Colon (tissue), 2 donors: ENCODE measurements at regions not wholly inside any gene's neighbourhood (a gene's known extent, or its start where the extent isn't known, plus 50 kb on each side); places are given as distances from the start of the nearest gene placed in this dataset.

ENCODE experiments used
- FAIRE-seq: peaks from 2 replicates; lab custom pipeline; 2012; peaks lifted over from hg19 to GRCh38; lab: Jason Lieb, UNC
- donor health status: control.
- donor health status: control.

DNA sequence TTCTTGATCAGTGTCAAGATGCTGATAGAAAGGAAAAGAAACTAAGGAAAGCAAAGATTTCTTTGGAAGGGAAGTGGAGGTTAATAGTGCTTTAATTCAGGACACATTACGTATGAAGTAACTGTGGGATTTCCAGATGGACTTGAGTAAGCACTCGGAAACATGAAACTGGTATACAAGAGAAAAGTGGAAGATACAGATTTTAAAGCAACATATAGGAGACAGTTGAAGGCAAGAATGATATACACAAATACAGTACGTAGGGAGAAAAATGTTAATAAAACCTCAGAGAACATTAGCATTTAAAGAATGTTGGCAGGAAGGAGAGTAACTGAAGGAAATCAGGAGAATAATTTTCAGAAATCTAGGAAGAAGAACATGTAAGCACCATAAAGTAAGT lies 730.9 kb upstream of the ADGRL2 start:
- no peak for FAIRE-seq

- no peak for FAIRE-seq
Measured at GRCh38 chr1:81068726-81069125, 732.0 kb upstream of the ADGRL2 start.

GRCh38 chr1:81053826-81054225 lies 746.9 kb upstream of the ADGRL2 start:
- FAIRE-seq = no peak

GRCh38 chr1:81052162-81052561 lies 748.6 kb upstream of the ADGRL2 start:
- FAIRE-seq = no peak

GRCh38 chr1:81050390-81050789 lies 750.3 kb upstream of the ADGRL2 start:
- FAIRE-seq = no peak

DNA sequence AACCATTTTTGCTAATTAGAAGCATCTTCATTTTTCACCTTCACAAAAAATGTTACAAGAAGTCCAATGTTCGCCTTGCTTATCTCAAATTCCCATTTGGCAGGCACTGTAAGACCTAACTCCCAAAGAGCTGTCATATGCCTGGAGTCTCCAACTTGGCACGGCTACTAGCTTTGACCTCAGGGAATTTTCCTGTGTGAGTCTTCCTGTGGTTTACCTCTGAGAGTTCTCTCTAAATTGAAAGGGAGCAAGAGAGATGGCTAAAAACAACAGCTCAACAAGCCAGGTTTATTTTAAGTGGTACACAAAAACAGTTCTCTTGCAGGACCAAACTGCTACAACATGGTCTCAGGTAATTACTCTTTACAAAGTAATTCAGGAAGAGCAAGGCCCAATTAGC lies 756.0 kb upstream of the ADGRL2 start:
- FAIRE-seq = no peak

DNA sequence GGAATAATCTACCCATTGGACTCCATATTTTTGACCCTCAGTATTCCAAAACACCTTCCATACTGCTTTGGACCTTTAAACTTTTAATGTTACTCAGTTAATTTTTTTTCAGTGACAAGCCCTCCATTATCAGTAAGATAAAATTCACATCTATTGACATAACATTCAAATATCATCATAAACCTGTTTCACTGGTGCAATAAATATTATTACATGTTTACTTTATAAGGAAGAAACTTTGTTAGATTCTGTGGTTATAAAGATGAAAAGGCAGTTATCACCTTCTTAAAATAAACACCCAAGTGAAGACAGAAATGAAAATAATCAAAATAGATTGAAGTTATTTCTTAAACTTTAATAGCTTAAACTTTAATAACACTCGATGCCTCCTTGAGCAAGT lies 758.5 kb upstream of the ADGRL2 start:
- FAIRE-seq = no peak

- FAIRE-seq = no peak
Measured at GRCh38 chr1:81034291-81034690, 766.4 kb upstream of the ADGRL2 start.

- FAIRE-seq = no peak
Measured at GRCh38 chr1:81032973-81033425, 767.7 kb upstream of the ADGRL2 start.

GRCh38 chr1:81032374-81032773 lies 768.4 kb upstream of the ADGRL2 start:
- FAIRE-seq = no peak

- no peak for FAIRE-seq
Measured at GRCh38 chr1:81030441-81030840, 770.3 kb upstream of the ADGRL2 start.

- no peak for FAIRE-seq
Measured at GRCh38 chr1:81029266-81029665, 771.5 kb upstream of the ADGRL2 start.

DNA sequence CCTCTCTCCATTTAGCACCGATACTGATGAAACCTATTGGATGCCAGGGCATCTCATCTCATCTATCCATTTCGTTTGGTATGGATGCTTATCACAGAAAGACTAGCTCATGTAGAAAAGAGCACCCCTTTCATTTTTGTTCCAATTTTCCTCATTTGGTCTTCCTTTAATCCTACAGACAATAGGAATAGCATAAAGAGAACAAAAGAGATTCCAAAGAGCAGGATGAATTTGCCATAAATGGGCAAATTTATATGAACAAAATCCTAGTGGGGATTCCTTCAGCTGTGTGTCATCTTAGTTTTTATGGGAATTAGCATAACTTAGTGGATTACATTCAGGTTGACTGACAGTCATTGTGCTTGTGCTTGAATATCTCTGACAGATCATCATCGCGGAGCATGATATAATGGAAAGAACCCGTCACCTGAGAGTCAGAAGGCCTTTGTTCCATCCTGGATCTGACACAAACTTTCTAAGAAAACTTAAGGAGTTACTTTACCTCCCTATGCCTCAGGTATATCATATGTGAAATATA lies 777.5 kb upstream of the ADGRL2 start:
- no peak for FAIRE-seq

DNA sequence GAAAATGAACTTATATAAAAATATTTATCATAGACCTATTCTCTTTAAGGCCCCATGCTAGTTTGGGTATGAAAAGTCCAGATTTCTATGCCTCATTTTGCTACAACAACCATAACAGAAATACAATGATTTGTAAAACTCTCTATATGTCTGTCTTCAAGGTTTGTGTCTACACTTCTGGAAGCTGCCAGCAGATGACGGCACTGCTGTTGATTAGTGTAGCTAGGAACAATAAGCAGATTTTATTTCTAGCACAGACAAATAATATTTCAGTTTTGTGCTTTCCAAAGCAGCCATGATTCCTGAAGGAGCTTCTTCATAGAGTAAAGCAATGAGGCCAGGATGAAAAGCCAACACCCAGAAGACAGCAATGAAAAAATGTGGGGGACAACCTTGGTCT lies 779.6 kb upstream of the ADGRL2 start:
- FAIRE-seq = no peak

DNA sequence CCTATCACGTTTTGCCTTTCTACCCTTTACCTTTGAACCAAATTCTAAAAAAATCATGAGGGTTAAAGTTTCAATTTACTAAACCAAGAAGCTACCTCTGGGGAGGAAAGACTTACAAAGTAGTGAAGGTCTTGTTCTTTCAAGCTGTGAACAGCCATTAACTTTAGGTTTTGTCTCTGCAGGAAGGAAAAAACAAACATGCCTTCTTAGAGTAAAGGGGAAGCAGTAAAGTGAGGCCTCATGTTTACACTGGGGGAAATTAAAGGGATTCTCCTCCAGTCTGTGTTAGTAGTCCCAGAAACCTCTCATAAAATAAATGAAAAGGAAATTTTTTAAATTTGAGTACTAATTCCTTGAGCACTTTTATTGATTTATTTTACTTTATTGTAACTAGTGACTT lies 780.2 kb upstream of the ADGRL2 start:
- FAIRE-seq = no peak

GRCh38 chr1:81010126-81010525 lies 790.6 kb upstream of the ADGRL2 start:
- no peak for FAIRE-seq

GRCh38 chr1:81008293-81008692 lies 792.4 kb upstream of the ADGRL2 start:
- FAIRE-seq = no peak

DNA sequence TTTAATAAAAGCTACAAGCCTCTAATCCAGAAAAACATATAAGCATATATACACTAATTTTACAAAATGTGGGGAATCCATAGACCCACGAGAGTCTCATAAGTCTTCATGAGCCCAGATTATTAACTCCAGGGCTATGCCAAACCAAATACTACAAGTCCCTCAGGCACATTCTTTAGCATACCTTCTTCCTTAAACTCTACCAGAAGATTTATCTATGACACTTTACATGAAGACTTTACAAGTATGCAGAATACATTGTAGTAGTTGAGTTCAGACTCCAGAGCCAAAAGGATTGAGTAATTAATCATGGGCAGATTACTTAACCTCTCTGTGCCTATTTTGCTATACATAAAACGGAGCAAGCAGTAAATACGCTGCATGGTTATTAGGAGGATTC lies 793.7 kb upstream of the ADGRL2 start:
- FAIRE-seq = no peak

DNA sequence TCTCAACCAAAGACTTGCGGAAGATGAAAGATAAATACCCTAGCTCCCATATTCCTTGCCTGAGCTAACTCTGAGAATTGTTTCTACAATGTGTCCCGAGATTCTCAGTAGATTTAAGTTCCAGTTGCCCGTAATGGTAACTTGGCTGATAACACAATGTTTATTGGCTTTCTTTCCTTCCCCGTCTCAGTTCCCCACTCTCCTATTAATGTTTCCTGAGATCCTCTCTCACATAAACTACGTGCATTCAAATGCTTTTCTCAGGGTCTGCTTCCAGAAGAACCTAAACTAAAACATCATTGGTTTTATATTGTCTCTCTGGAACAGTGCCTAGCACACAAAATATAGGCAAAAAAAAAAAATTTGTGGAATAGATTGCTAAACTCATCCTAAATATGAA lies 794.2 kb upstream of the ADGRL2 start:
- no peak for FAIRE-seq

DNA sequence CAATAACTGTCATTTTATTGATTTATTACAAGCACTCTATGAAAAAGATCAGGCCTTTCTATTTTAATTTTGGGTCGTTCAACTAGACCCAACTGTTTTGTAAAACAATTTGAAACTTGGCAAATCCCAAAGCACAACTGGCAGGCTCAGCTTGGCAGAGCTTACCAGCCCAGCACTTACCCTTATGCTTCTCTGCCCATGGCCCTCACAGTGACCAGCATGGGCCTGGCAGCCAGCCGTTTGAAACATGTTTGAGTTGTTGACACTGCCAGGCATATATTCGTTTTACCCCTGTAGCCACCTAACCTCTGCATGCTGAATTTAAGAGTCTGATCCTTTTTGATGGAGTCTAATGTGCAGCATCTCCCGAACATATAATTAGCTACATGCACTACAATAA lies 796.7 kb upstream of the ADGRL2 start:
- FAIRE-seq = no peak

DNA sequence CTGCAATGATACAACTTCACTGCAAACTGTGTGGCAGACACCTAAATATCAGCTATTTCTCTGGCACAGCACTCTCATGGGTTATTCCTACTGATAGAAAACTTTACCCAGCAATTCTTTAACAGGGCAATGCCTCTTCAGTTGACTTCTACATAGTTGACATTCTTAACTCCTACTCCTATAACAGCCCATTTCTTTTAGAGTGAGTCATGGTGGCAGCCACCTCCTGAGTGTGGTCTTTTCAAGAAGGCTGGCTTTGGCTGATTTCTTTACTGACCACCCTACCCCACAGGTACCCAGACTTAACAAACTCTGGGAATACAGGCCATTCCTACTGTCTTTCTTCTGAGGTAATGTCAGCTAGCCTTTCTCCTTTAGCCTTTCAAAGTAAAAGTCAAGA lies 805.8 kb upstream of the ADGRL2 start:
- no peak for FAIRE-seq

DNA sequence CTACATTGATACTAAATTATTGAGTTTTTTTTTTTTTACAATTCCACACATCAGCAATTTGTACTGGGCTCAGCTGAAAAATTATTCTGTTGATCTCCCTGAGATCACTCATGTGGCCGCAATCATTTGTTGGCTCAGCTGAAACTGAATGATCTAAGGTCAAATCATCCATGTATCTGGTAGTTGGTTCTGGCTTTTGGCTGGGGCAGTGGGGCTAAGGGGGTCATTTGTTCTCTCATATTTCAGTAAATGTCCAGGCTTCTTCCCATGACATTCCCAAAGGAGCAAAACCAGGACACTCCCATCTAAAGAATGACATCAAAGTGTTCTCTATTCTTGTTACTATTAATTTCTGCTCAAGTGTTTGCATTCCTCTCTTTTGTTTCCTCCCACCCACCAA lies 806.7 kb upstream of the ADGRL2 start:
- no peak for FAIRE-seq

DNA sequence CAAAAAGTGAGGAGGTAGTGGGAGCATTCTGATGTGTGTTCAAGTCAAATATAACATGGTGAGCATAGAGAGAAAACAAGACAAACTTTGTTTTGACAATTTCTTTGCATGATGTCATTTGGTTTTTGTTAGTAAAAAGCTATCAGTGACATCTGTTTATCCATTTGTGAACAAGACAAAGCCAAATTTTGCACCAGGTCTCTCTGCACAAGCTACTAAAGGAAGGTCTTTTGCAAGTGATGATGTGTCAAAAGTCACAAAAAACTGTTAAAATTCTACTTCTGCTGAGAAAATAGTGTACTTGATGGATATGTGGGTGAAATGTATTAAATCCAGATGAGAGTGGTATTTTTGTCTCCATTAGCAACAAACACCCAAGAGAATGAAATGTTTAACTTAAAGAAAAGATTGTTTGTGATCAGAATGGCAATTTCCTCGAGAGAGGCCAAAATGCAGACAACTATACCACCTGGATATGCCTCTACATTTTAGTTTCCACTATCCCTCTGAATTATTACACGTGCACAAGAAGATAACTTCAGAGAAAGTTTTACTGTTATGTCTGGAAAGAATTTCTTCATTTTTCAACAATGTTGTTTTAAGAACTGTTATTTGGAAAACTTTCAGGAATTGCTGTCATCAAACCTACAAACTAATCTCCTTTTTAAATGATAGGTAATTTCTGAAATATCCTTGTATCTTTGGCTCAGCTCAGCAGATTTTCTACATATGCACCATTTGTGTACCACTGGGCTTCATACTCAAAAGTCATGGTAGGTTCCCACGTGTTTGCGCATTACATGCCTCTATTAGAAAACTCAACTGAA lies 807.4 kb upstream of the ADGRL2 start:
- no peak for FAIRE-seq

- no peak for FAIRE-seq
Measured at GRCh38 chr1:80989455-80989854, 811.3 kb upstream of the ADGRL2 start.
